RWPE2 (cell line): ENCODE measurements at regions not wholly inside any gene's neighbourhood (a gene's known extent, or its start where the extent isn't known, plus 50 kb on each side); places are given as distances from the start of the nearest gene placed in this dataset.
"Not testable (repeated sequence)": the region's sequence is repeated elsewhere in the genome, so short reads cannot be mapped to it uniquely, and the experiment has no call there.

Experiments used
- ATAC-seq: fragments of 200-7000 bp; cut with Tn5 transposase; 3 replicates; pipeline ENCODE4 v1.9.1; 2021; ENCODE audit warnings: low read depth
- DNase-seq: peaks from one replicate; pipeline ENCODE4 v3.0.0-alpha.2; 2020; ENCODE audit warnings: low spot score
- H3K27ac ChIP-seq: fragments of 450-650 bp; 2 replicates; pipeline ENCODE4 v1.5.1; 2017; ENCODE audit warnings: mild to moderate bottlenecking; ENCODE audit not compliant: poor library complexity, severe bottlenecking
- H3K27me3 ChIP-seq: fragments of 250-450 bp; sonication (Bioruptor Pico); 2 replicates; pipeline ENCODE4 v1.5.1; 2021; ENCODE audit warnings: mild to moderate bottlenecking, moderate library complexity; ENCODE audit not compliant: insufficient read depth, poor library complexity, severe bottlenecking
- H3K36me3 ChIP-seq: fragments of 250-450 bp; sonication (Bioruptor Pico); 2 replicates; pipeline ENCODE4 v1.5.1; 2020; ENCODE audit warnings: low read depth, mild to moderate bottlenecking, moderate library complexity
- H3K4me1 ChIP-seq: fragments of 250-450 bp; sonication (Bioruptor Pico); 2 replicates; pipeline ENCODE4 v1.5.1; 2021; ENCODE audit warnings: mild to moderate bottlenecking, moderate library complexity; ENCODE audit not compliant: insufficient read depth, poor library complexity, severe bottlenecking
- H3K4me3 ChIP-seq: fragments of 250-450 bp; sonication (Bioruptor Pico); 2 replicates; pipeline ENCODE4 v1.5.1; 2021; ENCODE audit warnings: mild to moderate bottlenecking, moderate library complexity; ENCODE audit not compliant: severe bottlenecking
- H3K9me3 ChIP-seq: fragments of 250-450 bp; sonication (Bioruptor Pico); 2 replicates; pipeline ENCODE4 v1.5.1; 2021; ENCODE audit warnings: mild to moderate bottlenecking, moderate library complexity; ENCODE audit not compliant: severe bottlenecking
- CTCF ChIP-seq: fragments of 450-650 bp; IDR thresholded peaks from one replicate; pipeline ENCODE4 v1.5.1; 2017; ENCODE audit warnings: mild to moderate bottlenecking, moderate library complexity; ENCODE audit not compliant: poor library complexity, severe bottlenecking

- no peak overlapping the region for H3K27ac ChIP-seq
- DNase-seq (no peak), ATAC-seq (no peak)
- H3K9me3 ChIP-seq, result no peaks in the 10 kb centered on the region
- H3K4me3 ChIP-seq, result no peak overlapping the region
- no peaks in the 10 kb centered on the region for H3K27me3 ChIP-seq
- no peak for TF ChIP-seq CTCF
- no peaks in the 10 kb centered on the region for H3K36me3 ChIP-seq
- H3K4me1 ChIP-seq, result no peaks in the 10 kb centered on the region
These were observed 73.8 kb downstream of the RPRM start for GRCh38 chr2:153404792-153405191.

- DNase-seq (no peak), ATAC-seq (no peak)
- TF ChIP-seq CTCF, result no peak
- no peak overlapping the region for H3K27ac ChIP-seq
- H3K27me3 ChIP-seq, result no peaks in the 10 kb centered on the region
- no peaks in the 10 kb centered on the region for H3K4me1 ChIP-seq
- no peak overlapping the region for H3K4me3 ChIP-seq
- no peaks in the 10 kb centered on the region for H3K9me3 ChIP-seq
- no peaks in the 10 kb centered on the region for H3K36me3 ChIP-seq
These were observed 74.6 kb downstream of the RPRM start for GRCh38 chr2:153403940-153404339.

GRCh38 chr2:153403352-153403751 lies 75.2 kb downstream of the RPRM start:
- DNase-seq, H3K27me3 ChIP-seq, ATAC-seq, H3K4me1 ChIP-seq, H3K36me3 ChIP-seq, H3K9me3 ChIP-seq, H3K27ac ChIP-seq, H3K4me3 ChIP-seq: not testable (repeated sequence)

GRCh38 chr2:153394686-153395085 lies 83.9 kb downstream of the RPRM start:
- ATAC-seq (no peak), DNase-seq (no peak)
- H3K9me3 ChIP-seq, result no peaks in the 10 kb centered on the region
- TF ChIP-seq CTCF, result no peak
- no peak overlapping the region for H3K4me3 ChIP-seq
- no peak overlapping the region for H3K27ac ChIP-seq
- H3K27me3 ChIP-seq, result no peaks in the 10 kb centered on the region
- no peaks in the 10 kb centered on the region for H3K4me1 ChIP-seq
- no peaks in the 10 kb centered on the region for H3K36me3 ChIP-seq

- no peak for TF ChIP-seq CTCF
These were observed 84.3 kb downstream of the RPRM start for GRCh38 chr2:153394247-153394646.

More at GRCh38 chr2:153394247-153394646, 84.3 kb downstream of the RPRM start:
- H3K9me3 ChIP-seq, result no peaks in the 10 kb centered on the region
- H3K36me3 ChIP-seq, result no peaks in the 10 kb centered on the region
- no peak for ATAC-seq
- no peak for DNase-seq
- H3K4me1 ChIP-seq, result no peaks in the 10 kb centered on the region
- H3K27me3 ChIP-seq, result no peaks in the 10 kb centered on the region
- H3K27ac ChIP-seq, result no peak overlapping the region
- H3K4me3 ChIP-seq, result no peak overlapping the region
